SK-N-DZ (cell line): ENCODE measurements at regions not wholly inside any gene's neighbourhood (a gene's known extent, or its start where the extent isn't known, plus 50 kb on each side); places are given as distances from the start of the nearest gene placed in this dataset.
A peak's percentile ranks its signal among the peaks of the same experiment; 100 is the strongest.

ENCODE experiments used
- DNase-seq: peaks from one replicate; pipeline ENCODE4 v3.0.0-alpha.2; 2015; ENCODE audit warnings: low spot score

GRCh38 chr10:60666221-60666620 is 112.1 kb upstream of the CDK1 start:
- no peak for DNase-seq

DNA sequence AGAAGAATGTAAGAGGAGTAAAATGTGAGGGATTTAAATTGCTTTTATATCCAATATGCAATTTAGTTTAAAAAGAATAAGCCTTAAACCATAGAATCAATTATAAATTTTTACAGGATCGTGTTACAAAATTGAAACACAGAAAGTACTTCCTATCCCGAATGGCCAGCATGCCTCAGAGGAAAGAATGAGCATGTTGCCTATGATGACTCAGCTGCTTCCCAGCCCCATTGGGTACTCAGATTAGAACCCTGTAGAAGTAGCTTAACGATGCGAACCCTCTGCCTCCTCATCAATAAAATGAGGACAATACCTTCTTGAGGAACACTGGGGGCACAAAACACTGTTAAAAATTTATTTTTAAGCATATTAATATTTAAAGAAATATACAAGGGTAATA is 113.4 kb upstream of the CDK1 start:
- no peak for DNase-seq

DNA sequence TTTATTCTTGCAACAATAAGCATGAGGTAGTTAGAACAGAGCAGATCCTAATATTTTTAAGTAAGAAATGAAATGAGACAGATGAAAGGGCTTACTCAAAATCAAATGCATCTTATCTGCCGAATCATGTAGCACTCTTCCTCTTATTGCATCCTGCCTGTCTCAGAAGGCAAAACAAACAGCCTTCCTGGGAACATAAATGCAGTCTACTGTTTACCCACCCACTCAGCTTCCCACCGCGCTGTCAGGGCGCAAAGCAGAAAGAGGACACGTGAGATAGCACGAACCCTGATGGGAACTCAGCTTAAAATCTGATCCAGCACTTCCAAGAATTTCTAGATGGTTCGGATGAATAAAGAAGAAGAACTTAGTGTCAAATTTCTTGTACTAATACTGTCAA is 114.4 kb upstream of the CDK1 start:
- DNase-seq, result no peak

GRCh38 chr10:60662917-60663614 is 115.2 kb upstream of the CDK1 start:
- no peak for DNase-seq

GRCh38 chr10:60661637-60662036 is 116.6 kb upstream of the CDK1 start:
- DNase-seq, result no peak

GRCh38 chr10:60660625-60661024 is 117.7 kb upstream of the CDK1 start:
- DNase-seq, result no peak

- no peak for DNase-seq
Measured at GRCh38 chr10:60654813-60655464, 123.3 kb upstream of the CDK1 start.

- no peak for DNase-seq
Measured at GRCh38 chr10:60652628-60653027, 125.7 kb upstream of the CDK1 start.

DNA sequence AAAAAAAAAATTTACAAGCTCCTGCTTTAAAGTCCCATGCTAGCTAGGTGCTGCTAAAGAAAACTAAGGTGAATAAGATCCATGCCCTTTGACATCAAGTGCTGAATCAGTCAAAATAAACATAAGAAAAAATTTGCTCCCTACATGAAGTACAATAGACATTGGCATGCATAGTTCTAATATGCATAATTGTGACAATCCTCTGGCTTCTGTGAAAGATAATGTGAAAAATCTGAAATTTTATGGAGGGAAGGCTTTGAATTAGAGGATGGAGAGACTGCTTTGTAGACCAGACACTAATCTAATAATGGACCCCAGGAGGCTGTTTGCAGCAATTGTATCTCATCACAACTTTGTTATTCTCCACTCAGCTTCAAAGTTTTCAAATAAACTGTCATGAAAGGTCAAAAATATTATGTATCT is 127.9 kb upstream of the CDK1 start:
- DNase-seq, result no peak

DNA sequence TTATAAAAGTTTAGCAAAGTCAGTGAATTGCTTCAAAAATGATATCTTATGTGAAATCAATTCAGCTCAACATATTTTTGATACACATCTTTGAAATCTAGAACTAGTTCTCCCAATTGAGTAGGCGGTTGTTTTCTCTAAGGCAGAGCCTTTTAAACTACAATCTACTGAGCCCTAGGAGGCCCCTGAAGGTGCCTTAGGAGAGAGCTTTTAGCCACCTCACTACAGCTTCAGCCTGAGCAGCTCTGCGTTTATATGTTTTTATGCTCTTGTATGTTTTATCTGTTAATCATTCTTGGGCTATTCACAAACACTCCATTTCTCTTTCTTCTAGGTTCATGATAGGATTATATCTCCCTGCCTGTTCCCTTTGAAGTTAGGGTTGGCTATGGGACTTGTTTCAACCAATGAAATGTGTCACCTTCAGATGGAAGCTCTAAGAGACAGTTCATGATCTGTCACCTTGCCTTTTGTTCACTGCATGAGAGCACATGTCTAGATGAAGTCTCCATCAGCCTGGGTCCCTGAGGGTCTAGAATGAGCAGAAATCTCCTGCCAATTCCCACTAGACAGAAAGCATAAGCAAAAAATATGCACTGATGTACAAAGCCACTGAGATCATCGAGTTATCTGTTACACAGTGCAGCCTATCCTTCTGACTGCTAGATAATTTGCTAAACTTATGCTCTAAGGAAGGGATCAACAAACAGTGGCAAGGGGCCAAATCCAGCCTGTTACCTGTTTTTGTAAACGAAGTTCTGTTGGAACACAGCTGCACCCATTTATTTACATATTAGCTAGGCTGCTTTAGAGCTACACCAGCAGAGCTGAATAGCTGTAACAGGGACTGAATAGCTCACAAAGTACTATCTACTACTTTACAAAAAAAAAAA is 128.5 kb upstream of the CDK1 start:
- no peak for DNase-seq

DNA sequence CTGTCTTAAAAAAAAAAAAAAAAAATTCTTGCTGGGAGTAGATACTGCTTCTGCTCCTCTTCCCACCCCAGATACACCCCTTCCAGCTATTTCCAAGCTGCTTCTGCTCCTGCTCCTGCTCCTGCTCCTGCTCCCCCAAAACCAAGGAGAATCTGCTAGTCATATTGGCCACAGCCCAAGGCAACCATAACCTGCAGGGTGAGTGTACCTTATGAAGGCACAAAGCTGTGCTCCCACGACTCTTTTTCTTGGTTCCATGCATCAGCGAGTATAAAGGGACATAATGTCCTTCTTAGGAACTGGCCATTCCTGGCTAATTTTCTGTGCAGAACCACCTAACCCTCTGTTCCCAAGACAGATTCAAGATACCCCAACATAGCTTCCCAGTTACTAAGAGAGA is 129.5 kb upstream of the CDK1 start:
- DNase-seq, result no peak

- DNase-seq, result peak; percentile 69
Measured at GRCh38 chr10:60646966-60647796, 131.1 kb upstream of the CDK1 start.

DNA sequence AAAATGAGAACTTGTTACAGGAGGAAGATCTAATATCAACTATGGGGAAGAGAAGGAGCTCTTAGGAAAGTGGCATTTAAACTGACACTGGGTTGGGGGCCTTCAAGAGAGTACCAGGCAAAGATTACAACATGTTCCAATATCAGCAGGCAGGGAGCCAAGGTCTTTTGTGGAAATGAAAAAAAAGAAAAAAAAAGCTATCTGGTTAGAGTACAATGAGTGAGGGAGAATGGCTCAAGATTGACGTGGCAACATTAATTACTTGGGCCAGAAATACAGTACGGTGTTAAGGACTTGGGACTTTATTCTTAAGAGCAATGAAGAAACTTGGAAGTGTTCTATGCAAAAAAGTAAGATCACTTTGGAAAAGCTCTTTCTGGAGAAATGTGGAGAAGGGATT is 132.3 kb upstream of the CDK1 start:
- no peak for DNase-seq

DNA sequence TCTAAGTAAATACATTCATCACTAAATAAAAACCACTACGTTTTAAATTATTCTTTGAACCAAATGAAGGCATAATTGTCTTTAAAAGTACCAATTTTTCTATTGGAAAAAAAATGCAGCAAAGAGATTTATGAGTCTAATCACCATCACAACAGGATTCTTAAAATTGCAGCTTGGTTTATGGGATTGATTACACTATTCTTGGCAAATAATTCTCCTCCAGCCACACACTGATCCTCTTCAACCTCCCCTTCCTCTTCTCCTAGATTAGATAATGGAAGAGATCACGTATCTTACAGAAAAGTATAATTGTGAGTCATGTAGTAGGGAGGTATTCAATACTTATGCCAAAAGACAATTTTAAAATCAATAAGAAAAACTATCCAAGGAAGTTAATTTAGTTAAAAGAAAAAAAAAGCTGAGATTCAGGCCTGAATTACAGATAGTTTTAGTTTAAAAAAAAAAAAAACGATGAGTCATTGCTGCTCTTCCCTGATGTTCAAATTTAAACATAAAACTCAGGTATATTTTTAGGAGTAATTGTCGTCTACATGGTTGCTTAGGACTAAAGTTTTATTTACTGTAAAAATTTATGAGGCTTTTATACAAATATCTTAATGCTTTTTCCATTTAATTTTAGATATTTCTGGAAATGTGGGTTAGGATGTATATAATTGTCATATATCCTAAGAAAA is 133.7 kb upstream of the CDK1 start:
- DNase-seq, result no peak

GRCh38 chr10:60643874-60644273 is 134.4 kb upstream of the CDK1 start:
- DNase-seq, result peak; percentile 34

DNA sequence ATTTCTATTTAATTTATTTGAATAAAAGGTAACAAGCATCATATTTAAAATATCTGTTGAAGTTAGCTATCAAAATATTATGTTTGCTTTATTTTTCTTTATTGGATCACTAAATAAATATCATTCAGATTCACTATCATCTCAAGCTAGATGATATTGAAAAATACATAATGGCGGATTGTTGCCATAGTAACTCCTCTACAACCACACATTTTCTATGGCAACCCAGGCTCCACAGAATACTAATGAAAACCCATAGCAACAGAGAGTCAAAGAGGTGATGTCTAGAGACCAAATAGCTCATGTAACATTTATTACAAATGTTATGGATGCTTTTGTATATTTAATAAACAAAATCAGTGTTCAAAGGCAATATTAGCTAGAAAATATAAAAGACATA is 148.9 kb upstream of the CDK1 start:
- no peak for DNase-seq

DNA sequence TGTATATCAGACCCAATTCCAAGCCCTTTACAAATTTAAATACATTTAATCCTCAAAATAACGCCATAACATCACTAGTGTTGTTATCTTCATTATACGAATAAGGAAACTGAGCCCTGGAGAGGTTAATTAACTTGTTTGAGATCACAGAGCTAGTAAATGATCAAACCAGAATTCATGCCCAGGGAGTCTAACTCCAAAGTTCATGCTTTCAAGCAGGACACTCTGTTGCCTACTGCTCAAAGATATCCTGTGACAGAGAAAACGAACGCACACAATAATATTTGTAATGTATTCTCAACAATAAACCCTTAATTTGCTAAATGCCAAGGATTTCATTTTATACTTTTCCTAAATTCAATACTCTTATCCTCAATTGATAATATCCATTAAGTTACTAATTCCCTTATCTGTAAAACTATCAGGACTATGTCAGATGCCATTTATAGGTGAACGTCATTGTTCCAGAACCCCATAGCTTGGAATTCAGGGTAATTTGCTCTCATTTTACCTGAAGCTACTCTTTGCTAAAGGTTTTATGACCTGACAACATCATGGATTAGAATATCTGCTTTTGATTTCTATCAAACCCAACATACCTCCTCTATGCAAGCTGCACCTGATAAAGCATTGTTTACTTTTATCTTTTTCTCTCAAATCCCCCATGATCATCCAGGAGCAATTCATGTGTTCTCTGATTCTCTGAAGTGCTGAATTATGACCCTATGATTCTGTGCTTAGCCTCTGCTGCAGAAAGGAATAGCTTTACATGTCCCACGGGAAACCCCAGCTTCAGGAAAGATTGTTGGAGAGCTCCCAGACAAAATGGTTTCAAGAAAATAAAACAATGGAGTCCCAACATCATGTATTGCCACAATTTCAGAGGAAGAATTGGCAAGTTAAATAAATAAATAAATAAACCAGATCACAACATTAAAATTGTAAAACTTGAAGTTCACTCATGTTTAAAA is 150.2 kb upstream of the CDK1 start:
- DNase-seq, result no peak

DNA sequence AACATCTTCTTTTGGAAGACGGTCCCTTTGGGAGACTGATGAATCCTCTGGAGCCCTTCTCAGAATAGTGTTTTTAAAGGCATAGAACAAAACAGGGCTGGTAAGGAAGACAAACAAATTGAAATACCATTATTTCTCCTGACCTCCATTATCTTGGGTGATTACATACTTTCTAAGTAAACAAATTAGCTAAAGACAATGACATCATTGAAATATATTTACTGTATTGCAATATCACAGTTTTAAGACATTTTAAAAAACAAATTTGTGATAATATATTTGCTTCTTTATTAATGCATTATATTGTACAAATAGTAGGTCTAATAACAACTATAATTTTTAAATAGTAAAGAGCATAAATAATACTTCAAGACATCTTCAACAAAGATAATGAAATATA is 152.2 kb upstream of the CDK1 start:
- DNase-seq, result no peak

DNA sequence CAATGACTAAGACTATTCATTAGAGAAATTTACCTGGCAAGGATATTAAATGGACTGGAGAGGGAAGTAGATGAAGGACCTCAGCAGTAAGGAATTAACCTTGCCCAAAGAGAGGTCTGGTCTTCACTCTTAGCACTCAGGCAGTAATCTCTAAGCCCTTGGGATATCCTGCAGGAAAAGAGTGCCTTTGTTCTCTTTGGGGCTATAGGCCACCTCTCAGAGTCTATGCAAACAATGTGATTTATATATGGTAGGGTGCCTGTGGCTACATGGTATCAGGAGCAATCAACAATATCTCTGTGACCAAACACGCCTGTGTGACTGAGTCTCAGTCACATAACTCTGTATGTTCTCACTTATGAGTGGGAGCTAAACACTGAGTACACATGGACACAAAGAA is 154.7 kb upstream of the CDK1 start:
- no peak for DNase-seq

DNA sequence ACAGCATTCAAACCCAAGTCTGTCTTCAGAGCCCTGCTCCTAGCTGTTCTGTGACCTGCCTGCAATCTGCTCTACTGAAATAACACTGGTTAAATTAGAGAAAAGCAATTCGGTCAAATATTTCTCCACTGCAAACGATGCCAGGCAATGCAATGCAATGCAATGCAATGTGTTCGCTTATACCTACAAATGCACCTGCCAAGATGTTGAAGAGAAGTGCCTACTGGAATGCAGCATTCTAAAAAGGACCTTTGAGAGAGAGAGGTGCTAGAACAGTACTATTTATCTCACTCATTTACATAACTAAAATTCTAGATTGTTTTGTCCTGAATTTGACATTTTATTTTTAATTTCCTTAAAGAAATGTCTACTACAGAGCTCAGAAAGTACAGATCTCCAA is 157.3 kb upstream of the CDK1 start:
- DNase-seq, result no peak
